Stimulated activated memory B cell treated with anti-CD40 and anti-IgM and Interleukin-4, amounts not matched to agents 10 μg/mL and 1 μg/mL and 100 μg/mL, for 72 hours (primary cell): ENCODE measurements at regions not wholly inside any gene's neighbourhood (a gene's known extent, or its start where the extent isn't known, plus 50 kb on each side); places are given as distances from the start of the nearest gene placed in this dataset.

Experiments used
- ATAC-seq: fragments of 150-1000 bp; cut with Tn5 transposase; 2 replicates; pipeline ENCODE4 v1.10.0; 2021
- H3K27ac Mint-ChIP-seq: one replicate; pipeline ENCODE4 v1.8.0; 2022; ENCODE audit warnings: mild to moderate bottlenecking, mixed read lengths
- H3K27me3 Mint-ChIP-seq: one replicate; pipeline ENCODE4 v1.8.0; 2022; ENCODE audit warnings: mixed read lengths
- H3K36me3 Mint-ChIP-seq: one replicate; pipeline ENCODE4 v1.8.0; 2022; ENCODE audit warnings: mixed read lengths
- H3K4me1 Mint-ChIP-seq: one replicate; pipeline ENCODE4 v1.8.0; 2022; ENCODE audit warnings: mixed read lengths
- H3K4me3 Mint-ChIP-seq: one replicate; pipeline ENCODE4 v1.8.0; 2022; ENCODE audit warnings: mild to moderate bottlenecking, moderate library complexity, mixed read lengths
- H3K9me3 Mint-ChIP-seq: one replicate; pipeline ENCODE4 v1.8.0; 2022; ENCODE audit warnings: mixed read lengths

GRCh38 chr13:39957868-39958677 is 302.6 kb downstream of the COG6 start:
- H3K9me3 Mint-ChIP-seq, result no peaks in the 10 kb centered on the region

GRCh38 chr13:39959497-39960144 is 304.2 kb downstream of the COG6 start:
- H3K27ac Mint-ChIP-seq, result no peak overlapping the region
- no peak overlapping the region for H3K4me3 Mint-ChIP-seq
- no peaks in the 10 kb centered on the region for H3K9me3 Mint-ChIP-seq
- H3K36me3 Mint-ChIP-seq, result no peaks in the 10 kb centered on the region
- H3K27me3 Mint-ChIP-seq, result no peaks in the 10 kb centered on the region
- peaks cover 29% of the 10 kb centered on the region for H3K4me1 Mint-ChIP-seq
- ATAC-seq, result no peak

More at GRCh38 chr13:39957868-39958677, 302.6 kb downstream of the COG6 start:
- Mint-ChIP-seq H3K36me3 (no peaks in the 10 kb centered on the region), H3K4me3 (peak overlapping the region; percentile 8), H3K27me3 (no peaks in the 10 kb centered on the region), H3K27ac (no peak overlapping the region), H3K4me1 (peaks cover 29% of the 10 kb centered on the region)
- no peak for ATAC-seq

GRCh38 chr13:39960191-39960590 is 304.7 kb downstream of the COG6 start:
- Mint-ChIP-seq H3K36me3 (no peaks in the 10 kb centered on the region), H3K9me3 (no peaks in the 10 kb centered on the region), H3K4me3 (no peak overlapping the region), H3K4me1 (peaks cover 29% of the 10 kb centered on the region), H3K27ac (no peak overlapping the region), H3K27me3 (no peaks in the 10 kb centered on the region)
- ATAC-seq, result no peak

- no peak for ATAC-seq
- Mint-ChIP-seq H3K4me1 (peaks cover 22% of the 10 kb centered on the region), H3K9me3 (no peaks in the 10 kb centered on the region), H3K36me3 (no peaks in the 10 kb centered on the region), H3K27ac (no peak overlapping the region), H3K4me3 (no peak overlapping the region), H3K27me3 (no peaks in the 10 kb centered on the region)
Observed at GRCh38 chr13:39961036-39961435, 305.6 kb downstream of the COG6 start.

GRCh38 chr13:39963612-39964011 is 308.1 kb downstream of the COG6 start:
- Mint-ChIP-seq H3K36me3 (no peaks in the 10 kb centered on the region), H3K4me1 (no peaks in the 10 kb centered on the region), H3K27ac (no peak overlapping the region), H3K27me3 (peaks cover 13% of the 10 kb centered on the region), H3K9me3 (no peaks in the 10 kb centered on the region), H3K4me3 (no peak overlapping the region)
- ATAC-seq, result no peak

- Mint-ChIP-seq H3K36me3 (no peaks in the 10 kb centered on the region), H3K27me3 (peaks cover 13% of the 10 kb centered on the region), H3K27ac (no peak overlapping the region)
Observed at GRCh38 chr13:39965309-39965708, 309.8 kb downstream of the COG6 start.

GRCh38 chr13:39967199-39967959 is 311.9 kb downstream of the COG6 start:
- Mint-ChIP-seq H3K36me3 (no peaks in the 10 kb centered on the region), H3K4me1 (no peaks in the 10 kb centered on the region), H3K4me3 (no peak overlapping the region), H3K27ac (no peak overlapping the region), H3K27me3 (peaks cover 22% of the 10 kb centered on the region), H3K9me3 (no peaks in the 10 kb centered on the region)
- ATAC-seq, result no peak

More at GRCh38 chr13:39965309-39965708, 309.8 kb downstream of the COG6 start:
- ATAC-seq, result no peak
- H3K4me3 Mint-ChIP-seq, result no peak overlapping the region
- H3K4me1 Mint-ChIP-seq, result no peaks in the 10 kb centered on the region
- H3K9me3 Mint-ChIP-seq, result no peaks in the 10 kb centered on the region

GRCh38 chr13:39968646-39969475 is 313.4 kb downstream of the COG6 start:
- ATAC-seq, result no peak
- H3K4me3 Mint-ChIP-seq, result no peak overlapping the region

GRCh38 chr13:39970177-39970846 is 314.9 kb downstream of the COG6 start:
- no peak for ATAC-seq
- Mint-ChIP-seq H3K9me3 (no peaks in the 10 kb centered on the region), H3K27me3 (peaks cover 26% of the 10 kb centered on the region), H3K36me3 (no peaks in the 10 kb centered on the region), H3K27ac (no peak overlapping the region), H3K4me1 (no peaks in the 10 kb centered on the region), H3K4me3 (no peak overlapping the region)

More at GRCh38 chr13:39968646-39969475, 313.4 kb downstream of the COG6 start:
- H3K27me3 Mint-ChIP-seq, result peaks cover 26% of the 10 kb centered on the region
- H3K36me3 Mint-ChIP-seq, result no peaks in the 10 kb centered on the region
- no peak overlapping the region for H3K27ac Mint-ChIP-seq
- H3K9me3 Mint-ChIP-seq, result no peaks in the 10 kb centered on the region
- H3K4me1 Mint-ChIP-seq, result no peaks in the 10 kb centered on the region

- no peak overlapping the region for H3K4me3 Mint-ChIP-seq
- no peaks in the 10 kb centered on the region for H3K9me3 Mint-ChIP-seq
- H3K36me3 Mint-ChIP-seq, result no peaks in the 10 kb centered on the region
- peaks cover 26% of the 10 kb centered on the region for H3K27me3 Mint-ChIP-seq
- H3K4me1 Mint-ChIP-seq, result no peaks in the 10 kb centered on the region
- ATAC-seq, result no peak
- no peak overlapping the region for H3K27ac Mint-ChIP-seq
Observed at GRCh38 chr13:39971526-39971925, 316.1 kb downstream of the COG6 start.

GRCh38 chr13:39976481-39976880 is 321.0 kb downstream of the COG6 start:
- Mint-ChIP-seq H3K36me3 (no peaks in the 10 kb centered on the region), H3K27me3 (peaks cover 13% of the 10 kb centered on the region), H3K4me3 (no peak overlapping the region), H3K27ac (no peak overlapping the region), H3K9me3 (no peaks in the 10 kb centered on the region), H3K4me1 (no peaks in the 10 kb centered on the region)
- no peak for ATAC-seq

GRCh38 chr13:39981056-39981455 is 325.6 kb downstream of the COG6 start:
- Mint-ChIP-seq H3K4me1 (no peaks in the 10 kb centered on the region), H3K27me3 (no peaks in the 10 kb centered on the region), H3K27ac (no peak overlapping the region), H3K4me3 (no peak overlapping the region), H3K36me3 (no peaks in the 10 kb centered on the region), H3K9me3 (no peaks in the 10 kb centered on the region)
- no peak for ATAC-seq

GRCh38 chr13:39982745-39983144 is 327.3 kb downstream of the COG6 start:
- H3K27me3 Mint-ChIP-seq, result peaks cover 4% of the 10 kb centered on the region
- no peaks in the 10 kb centered on the region for H3K9me3 Mint-ChIP-seq

GRCh38 chr13:39985071-39985470 is 329.6 kb downstream of the COG6 start:
- Mint-ChIP-seq H3K4me1 (no peaks in the 10 kb centered on the region), H3K27ac (no peak overlapping the region), H3K36me3 (no peaks in the 10 kb centered on the region), H3K27me3 (peaks cover 13% of the 10 kb centered on the region), H3K4me3 (no peak overlapping the region), H3K9me3 (no peaks in the 10 kb centered on the region)
- no peak for ATAC-seq

More at GRCh38 chr13:39982745-39983144, 327.3 kb downstream of the COG6 start:
- Mint-ChIP-seq H3K4me1 (no peaks in the 10 kb centered on the region), H3K4me3 (no peak overlapping the region), H3K36me3 (no peaks in the 10 kb centered on the region), H3K27ac (no peak overlapping the region)
- no peak for ATAC-seq
